Brain pericyte (primary cell): ENCODE measurements at regions not wholly inside any gene's neighbourhood (a gene's known extent, or its start where the extent isn't known, plus 50 kb on each side); places are given as distances from the start of the nearest gene placed in this dataset.

Experiments used
- DNase-seq: peaks from one replicate; pipeline ENCODE4 v3.0.0-alpha.2; 2012; ENCODE audit warnings: low read depth, low spot score

DNA sequence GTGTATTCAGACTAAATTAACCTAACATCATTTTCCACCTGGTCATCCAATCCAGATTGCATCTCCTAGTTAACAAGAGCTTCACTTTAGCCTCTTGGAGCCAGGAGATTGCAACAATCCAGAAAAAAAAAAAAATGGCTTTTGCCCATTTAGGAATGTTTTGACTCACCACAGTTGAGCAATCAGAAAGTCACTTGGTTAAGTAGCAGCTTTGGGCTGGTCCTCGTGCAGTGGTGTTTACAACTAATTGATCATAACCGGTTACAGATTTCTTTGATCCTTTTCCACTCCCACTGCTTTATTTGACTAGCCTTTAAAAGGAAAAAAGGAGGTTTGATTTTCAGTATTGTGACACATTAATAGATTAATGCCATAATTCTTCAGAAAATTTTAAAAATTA lies 688.8 kb upstream of the CCDC54 start:
- DNase-seq: no peak

DNA sequence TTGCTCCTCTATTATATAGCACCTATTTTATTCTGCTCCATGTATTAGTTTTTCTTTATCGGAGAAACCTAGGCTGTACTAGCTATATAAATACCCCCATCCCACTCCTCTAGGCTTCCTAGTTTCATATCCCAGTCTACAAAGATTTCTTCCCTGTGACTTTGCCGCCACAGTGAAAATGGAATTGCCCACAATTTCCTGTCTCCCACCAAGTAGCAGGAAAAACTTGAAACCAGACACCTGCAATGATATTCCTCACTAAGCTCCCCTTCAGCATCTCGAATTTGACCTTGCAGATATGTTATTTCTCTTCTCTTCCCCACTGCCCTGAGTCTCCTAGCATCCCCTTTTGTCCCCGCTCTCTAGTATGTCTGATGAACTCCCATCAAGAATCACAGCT lies 685.8 kb upstream of the CCDC54 start:
- DNase-seq: no peak

DNA sequence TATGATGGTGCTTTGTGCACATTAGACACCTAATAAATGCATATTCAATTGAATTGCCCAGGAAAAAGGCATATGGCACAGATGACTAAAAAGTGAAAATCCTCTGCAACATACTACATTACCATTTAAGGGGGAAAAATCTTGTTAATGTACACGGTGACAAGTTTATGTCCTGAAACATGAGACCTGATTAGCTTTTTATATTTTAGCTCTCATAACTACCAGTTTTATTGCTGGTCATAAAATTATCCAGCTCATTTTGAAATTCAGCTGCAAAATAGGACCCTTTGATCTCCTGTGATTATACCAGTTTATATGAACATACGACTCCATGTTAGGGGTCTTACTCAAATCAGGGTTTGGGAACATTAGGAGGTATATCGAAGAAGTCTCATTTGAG lies 684.6 kb upstream of the CCDC54 start:
- no peak for DNase-seq

DNA sequence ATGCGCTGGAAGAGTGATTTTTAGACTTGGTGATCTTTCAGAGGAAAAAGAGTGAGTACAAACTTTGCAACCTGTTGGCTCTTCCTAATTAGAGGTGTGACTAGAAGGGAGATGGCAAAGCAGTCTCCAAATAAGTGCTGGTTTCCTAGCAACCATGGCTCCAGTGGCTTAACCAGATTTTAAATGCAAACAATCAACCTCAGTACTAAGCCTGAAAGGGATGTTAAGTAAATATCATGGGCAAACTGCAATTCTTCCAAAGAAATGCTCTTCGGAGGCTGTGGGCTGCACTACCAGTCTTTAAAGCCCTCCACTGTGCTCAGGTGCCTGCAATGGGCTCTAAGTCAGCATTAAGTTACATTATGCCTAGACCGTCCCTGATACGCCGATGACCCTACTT lies 678.1 kb upstream of the CCDC54 start:
- DNase-seq: no peak

DNA sequence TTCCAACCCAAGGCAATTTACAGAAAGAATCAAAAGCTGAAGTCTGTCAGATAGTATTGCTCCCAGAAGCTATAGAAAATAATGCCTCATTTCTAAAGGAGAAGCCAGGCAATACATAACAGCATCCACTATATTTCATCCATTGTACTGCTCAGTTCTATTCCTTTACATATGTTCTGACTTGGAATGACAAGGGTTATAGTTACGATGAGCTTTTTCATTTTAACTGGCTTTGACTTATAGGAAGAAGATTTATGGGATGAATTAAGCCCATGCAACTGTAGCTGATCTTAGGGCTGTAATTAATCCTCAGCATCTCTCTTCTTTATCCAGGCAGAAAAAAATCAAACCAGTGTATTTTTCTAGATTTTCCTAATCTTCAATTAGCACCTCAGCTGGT lies 676.3 kb upstream of the CCDC54 start:
- DNase-seq: no peak

DNA sequence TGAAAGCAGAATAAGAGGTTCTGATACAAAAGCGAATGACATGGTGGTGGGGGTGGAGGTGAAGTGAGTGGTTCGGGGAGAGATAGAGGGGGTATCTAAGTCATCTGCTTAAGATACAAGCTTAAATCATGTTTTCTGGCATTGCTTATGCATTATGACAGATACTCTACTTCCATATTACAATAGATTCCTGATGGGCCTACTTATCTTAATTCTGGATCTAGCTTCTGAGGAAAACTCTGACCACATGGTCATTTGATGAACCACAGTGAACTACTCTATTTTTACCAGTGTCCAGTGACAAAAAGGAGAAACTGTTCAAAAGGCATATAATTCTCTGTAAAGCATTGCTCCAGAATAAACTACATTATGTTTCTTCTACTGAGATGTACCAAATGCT lies 673.7 kb upstream of the CCDC54 start:
- no peak for DNase-seq

DNA sequence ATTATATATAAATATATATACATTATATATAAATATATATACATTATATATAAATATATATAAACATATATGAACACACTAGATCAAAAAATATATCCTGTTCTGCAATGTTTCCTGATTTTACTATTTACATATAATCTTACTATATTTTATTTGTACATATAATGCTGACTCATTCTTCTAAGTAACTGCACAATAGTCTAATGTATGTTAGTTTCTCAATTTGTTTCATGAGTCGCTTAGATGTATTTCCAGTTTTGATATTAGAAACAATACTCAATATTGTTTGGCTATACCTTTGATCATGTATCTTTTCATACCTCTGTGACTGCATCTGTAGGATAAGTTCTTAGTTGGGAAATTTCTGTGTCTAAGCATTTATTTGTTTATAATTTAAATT lies 669.9 kb upstream of the CCDC54 start:
- DNase-seq: no peak

DNA sequence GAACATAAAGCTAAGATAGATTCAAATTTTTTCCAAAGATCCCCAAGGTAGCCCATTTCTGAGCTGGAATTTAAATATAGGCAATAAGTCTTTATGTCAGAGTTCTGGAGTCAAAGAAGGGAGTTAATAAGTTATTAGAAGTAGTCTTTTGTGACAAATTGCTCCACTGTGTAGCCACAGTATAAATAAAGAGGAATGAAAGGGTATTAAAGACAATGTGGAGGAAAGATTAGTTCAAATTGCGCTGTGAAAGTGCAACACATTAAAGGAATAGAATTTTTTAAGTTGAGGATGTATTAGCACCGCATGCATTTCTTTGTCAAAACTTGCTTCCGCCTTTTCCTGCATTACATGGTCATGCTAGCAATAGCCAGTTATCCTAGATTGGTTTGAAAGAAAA lies 666.6 kb upstream of the CCDC54 start:
- DNase-seq: no peak

DNA sequence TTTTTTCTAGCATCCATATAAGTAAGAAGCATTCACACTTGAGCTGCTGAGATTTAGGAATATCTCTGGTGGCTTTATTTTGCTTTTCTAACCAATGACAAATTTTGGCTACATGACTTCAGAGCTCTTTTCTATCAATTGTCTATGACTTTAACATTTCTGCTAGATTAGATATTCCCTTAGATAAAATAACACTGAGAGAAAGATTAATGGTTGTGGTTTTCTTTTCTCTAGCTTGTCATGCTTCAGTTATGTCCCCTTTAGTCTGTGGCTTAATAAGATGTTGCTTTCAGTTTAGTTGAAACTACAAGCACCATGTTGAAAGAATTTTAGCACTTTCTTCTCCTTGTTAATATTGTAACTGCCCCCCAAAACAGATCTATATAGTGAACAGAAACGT lies 665.6 kb upstream of the CCDC54 start:
- DNase-seq: no peak

DNA sequence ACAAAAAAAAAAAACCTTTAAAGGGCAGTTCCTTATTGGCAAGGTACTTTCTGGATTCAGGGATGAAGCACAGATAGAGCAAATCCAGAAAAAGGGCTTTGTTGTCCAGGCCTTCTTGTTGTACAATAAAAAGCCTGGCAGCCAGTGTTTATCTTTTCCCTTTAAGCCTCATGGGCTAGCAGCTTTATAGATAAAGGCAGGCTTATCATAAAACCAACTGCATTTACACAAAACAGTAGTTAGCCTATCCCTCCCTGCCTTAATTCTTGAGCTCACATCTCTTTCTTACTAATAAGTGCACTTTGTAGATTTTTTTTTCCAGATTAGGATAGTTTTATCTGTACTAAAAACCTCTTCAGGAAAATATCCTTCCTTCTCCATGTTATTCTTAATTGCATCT lies 662.8 kb upstream of the CCDC54 start:
- no peak for DNase-seq

DNA sequence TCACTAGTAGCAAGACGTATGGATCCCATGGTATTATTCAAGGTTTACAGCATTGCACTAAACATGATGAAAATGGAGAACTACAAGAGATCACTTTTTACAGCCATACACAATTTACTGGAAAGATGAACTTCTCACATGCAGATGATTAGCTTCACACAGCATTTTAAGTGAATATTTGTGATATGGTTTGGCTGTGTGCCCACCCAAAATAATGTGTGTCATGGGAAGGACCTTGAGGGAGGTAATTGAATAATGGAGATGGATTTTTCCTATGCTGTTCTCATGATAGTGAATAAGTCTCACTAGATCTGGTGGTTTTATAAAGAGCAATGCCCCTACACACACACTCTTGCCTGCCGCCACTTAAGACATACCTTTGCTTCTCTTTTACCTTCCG lies 662.0 kb upstream of the CCDC54 start:
- no peak for DNase-seq

DNA sequence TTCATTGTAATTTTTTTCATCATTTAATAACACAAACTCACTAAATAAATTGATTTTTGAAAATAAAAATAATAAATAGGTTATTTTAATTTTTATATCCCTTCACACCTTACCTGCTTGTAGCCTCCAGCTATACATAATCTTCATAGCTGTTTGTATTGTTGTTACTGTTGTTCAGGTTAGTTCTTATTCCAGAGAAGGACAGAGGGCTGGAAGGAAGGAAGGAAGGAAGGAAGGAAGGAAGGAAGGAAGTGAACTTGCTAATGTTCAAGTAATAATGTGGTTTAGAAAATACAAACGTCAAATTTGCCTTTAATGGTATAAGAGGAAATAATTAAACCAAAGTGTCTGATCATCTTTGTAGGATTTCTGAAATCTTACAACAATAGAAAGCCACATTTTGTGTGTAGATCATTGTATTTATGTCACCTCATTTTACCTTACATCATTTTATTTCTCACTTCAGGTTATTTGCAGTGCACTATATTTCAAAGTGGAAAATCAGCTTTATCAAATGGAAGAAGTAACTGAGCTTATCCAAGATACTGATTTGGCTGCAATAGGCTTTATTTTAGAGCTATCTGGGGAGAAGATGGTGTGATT lies 660.0 kb upstream of the CCDC54 start:
- DNase-seq: no peak

DNA sequence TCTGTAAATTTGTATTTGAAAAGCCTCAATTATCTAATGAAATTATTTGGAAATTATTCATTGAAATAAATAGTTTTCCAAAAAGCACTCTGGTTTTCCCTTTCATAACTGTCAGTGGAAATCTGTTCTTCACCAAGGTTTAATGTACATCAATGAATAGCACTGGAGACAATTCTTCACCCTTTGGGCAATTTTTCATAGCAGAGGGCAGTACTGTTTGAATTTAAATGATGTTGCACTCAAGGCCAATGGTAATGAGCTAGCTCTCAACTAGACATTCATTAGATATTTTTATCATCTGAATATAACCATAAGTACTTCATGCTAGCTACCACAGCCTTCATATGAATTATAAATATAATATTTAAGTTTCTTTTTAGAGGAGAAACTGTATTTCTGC lies 658.2 kb upstream of the CCDC54 start:
- DNase-seq: no peak

DNA sequence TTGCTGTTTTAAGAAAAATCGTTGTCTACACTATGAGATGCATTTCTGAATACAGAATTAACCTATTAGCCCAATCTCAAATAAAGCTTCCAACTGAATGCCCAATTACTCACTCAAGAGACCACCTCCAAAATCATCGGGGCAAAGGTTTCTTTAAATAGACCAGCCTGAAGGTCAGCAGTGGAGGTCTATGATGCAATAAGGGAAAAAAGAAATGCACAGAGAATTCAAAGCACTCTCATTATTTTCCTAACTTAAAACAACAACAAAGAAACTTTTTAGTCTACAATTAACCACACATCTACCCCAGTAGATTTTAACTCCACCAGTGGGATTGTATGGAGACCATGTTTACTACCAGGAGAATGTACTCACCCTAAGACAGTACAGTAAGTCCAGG lies 657.7 kb upstream of the CCDC54 start:
- no peak for DNase-seq

DNA sequence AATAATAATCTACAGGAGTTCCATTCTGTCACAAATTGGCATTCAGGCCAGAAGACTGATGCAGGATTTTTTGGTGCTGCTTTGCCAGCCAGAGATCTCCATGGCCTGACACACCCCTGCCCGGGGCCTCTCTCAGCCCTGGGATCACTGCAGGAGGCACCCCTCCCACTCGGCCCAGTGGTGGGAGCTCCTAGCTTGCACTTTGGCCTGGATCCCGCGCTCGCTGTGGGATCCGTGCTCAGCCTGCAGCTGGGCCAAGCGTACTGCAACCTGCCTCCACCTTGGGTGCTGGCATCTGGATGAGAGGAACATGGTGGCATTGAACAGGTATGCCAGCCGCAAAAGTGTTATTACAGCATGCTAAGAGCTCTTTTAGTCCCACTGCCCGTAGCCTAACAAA lies 656.7 kb upstream of the CCDC54 start:
- no peak for DNase-seq

DNA sequence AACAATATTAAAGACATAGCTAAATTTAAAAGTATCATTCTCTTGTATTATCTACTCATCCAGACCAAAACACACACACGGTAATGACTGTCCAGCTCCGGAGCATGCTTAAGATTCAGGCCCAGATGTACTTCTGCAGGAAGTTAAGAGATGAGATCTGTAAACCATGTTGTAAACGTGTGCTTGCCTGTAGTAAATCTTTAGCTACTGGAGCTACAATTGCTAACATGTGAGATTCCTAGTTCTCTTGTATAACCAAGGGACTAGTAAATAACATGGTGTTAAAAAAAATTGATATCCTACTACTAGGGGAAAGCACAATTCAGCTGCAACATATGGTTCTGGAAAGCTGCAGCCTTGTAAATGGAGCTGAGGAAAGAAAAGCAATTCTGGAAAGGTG lies 651.7 kb upstream of the CCDC54 start:
- DNase-seq: no peak

DNA sequence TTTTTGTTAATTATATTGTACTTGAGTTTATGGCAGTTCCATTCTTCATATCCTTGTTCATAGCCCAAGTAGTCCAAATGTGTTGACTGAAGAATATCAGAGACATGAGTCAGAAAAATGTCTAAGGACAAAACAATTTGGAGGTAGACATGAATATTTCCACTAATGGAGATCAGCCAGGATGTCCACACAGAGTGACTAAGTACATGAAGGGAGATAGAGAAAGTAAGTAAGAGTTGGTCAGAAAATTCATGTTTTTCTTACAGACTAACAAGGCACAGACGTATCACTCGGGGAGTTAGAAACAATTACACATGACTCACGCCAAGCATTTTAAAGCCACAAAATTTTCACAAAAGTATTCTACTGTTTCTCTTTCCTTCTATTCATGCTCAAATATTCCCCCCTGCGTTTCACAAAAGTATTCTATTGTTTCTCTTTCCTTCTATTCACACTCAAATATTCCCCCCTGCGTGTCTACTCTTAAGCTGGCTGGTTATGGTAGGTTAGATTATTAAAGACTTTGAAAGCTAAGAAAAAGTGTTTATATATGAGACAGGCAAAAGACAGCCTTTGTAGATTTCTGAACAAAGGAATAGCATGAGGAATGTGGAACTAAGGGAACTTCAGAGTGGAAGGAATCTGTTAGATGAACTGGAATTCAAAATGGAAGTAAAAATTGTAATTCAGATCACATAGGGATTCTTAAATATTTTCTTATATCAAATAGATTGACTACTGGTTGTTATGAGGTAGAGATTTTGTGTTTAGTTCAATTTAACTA lies 648.7 kb upstream of the CCDC54 start:
- DNase-seq: peak; percentile 51

DNA sequence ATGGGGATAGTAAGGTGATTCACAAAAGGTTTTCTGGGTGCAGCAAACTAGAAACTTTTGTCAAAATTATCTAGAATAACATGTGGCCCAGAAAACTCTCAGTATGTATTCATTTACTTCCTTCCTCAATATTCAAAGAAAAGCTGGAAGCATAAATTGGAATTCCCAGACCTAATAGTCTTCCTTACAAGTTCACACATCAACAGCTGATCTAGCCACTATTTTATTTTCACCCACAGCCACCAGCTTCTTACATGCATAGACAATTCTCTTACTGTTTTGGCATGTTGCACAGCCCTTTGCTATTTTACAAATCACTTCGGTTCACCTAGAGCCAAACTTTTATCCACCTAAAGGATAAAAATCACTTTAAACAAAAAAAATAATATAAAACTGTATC lies 647.8 kb upstream of the CCDC54 start:
- DNase-seq: no peak

DNA sequence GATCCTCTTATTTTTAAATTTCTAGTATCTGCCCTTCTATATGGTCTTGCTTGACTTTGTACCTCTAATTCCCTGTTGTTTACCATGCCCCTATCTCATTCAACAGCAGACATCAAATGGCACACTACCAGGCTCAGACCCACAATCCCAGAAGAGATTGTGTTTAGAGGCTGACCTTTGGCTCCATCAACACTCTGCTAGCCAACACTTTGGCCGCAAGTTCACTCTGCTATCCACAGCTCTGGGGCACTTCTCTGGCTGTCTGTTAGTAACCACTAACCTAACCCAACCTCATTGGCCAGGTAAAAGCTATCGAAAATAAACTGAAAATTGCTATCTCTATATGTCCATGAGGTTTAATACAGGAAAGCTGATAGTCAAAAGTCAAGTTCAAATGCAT lies 646.0 kb upstream of the CCDC54 start:
- DNase-seq: no peak

DNA sequence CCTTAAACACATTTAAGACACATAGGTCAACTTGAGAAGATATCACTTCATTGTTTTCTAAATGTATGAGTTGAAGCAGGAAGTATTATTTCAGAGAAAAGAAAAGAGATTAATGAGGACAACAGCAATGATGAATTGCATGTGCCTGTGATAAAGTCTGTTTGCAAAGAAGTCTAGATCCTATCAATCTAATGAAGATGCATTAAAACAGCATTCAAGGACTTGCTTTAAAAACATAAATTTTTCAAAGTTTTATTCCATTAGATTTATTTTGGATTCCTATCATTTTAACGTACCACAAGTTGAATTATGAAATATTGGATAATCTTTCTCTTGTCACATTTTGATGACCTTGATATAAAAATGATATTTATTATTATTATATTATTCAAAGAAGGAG lies 642.5 kb upstream of the CCDC54 start:
- DNase-seq: no peak

DNA sequence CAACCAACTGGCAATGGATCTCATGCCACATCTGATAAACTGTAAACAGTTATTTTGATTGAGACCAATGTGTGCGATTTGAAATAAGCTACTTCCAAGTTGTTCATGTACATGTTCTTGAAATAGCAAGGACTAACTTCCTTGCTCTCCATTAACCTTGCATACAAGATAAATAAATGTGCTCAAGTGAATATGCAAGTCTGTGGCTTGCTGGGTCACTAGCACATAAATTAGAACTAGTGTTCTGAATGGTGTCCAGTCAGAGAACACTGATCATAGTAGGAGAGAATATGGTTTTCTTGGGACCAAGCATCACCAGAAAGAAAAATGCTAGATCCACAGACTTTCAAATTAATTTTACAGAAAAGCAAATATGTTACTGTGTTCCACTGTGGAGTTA lies 640.0 kb upstream of the CCDC54 start:
- DNase-seq: no peak

DNA sequence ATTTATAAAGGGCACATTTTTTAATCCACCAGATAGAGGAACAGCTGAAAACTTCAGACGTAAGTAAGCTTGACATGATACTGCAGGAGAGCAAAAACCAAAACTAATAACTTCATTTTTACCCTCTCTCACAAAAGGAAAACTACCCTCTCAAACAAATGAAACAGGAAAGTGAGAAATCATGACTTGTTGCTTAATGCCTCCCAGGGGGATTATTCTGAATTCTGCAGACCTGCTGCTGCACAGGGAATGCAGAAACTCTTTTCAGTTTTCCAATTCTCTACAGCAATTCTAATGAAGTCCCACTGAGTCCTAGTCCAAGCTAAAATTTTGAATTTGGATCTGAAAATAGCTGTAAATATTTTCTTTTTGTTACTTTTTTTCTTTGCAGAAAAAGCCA lies 637.1 kb upstream of the CCDC54 start:
- no peak for DNase-seq

DNA sequence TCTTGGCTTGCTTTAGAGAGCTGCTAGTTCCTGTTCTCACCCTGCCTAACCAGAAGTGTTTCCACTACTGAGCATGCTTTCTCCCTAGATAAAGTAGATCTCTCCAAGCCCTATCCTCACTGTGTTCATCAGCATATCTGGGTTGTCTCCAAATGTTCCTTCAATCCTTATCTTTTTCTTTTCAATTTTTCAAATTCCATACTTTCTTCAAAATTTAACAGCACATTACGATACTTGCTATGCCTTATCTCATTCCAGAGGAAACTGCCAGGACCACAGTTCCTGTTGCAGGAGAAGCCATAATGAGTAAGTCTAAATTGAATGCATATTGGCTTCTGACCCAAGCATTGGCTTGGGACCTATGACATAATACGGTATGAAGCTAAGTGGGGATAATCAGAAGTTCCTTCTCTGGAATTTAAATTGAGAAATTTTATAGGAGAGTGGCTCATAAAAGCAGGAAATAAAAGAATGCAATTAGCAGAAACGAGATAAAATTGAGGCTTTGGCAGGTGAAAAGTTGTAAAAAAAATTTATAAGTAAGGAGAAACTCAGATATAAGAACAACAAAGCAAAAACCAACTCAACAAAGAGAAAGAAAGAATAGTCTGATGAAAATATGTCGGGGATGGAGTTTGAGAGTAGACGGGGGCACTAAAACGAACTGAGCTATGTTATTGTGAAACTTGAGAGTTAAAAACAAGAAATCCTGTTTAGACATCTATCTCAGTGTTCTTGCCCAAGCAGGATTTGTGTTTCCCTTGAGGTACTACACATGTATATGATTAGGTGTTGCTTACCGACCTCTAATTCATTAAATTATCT lies 631.7 kb upstream of the CCDC54 start:
- DNase-seq: no peak
